ENCODE measurements at regions not wholly inside any gene's neighbourhood (a gene's known extent, or its start where the extent isn't known, plus 50 kb on each side); places are given as distances from the start of the nearest gene placed in this dataset.

GRCh38 chr13:43983373-43983772, 103.7 kb downstream of the LACC1 start:
- TF ChIP-seq CTCF (conservative IDR thresholded peaks at IDR 0.05; ENCODE audit: low read length) (no peak), EZH2phosphoT487 (IDR thresholded peaks at IDR 0.05; ENCODE audit: borderline replicate concordance, low read depth, low read length) (no peak)

All from OCI-LY7 (cell line).